Stimulated activated CD4-positive, alpha-beta T cell treated with anti-CD3 and anti-CD28 coated beads, TNF-alpha, amount 100 ng/mL, for 24 hours (primary cell): ENCODE measurements at regions not wholly inside any gene's neighbourhood (a gene's known extent, or its start where the extent isn't known, plus 50 kb on each side); places are given as distances from the start of the nearest gene placed in this dataset.
"Not testable (repeated sequence)": the region's sequence is repeated elsewhere in the genome, so short reads cannot be mapped to it uniquely, and the experiment has no call there.

Source experiments
- DNase-seq, 3 experiments: peaks; one replicate each; pipeline ENCODE4 v3.0.0-alpha.2; 2020; ENCODE audit warnings: low read depth in 3 of 3

DNA sequence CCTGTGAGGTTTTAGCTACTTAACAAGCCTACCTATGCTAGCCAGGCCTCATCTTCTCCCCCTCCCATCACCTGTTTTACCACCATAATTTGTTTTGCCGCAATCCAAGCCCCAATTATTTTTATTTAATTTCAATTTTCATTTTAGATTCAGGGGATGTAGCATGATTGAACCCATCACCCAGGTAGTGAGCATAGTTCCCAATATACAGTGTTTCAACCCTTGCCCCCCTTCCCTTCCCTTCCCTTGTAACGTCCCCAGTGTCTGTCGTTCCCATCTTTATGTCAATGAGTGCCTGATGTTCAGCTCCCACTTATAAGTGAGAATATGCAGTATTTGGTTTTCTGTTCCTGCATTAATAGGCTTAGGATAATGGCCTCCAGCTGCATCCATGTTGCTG, 885.0 kb downstream of the UQCRFS1 start:
- DNase-seq = no peak

DNA sequence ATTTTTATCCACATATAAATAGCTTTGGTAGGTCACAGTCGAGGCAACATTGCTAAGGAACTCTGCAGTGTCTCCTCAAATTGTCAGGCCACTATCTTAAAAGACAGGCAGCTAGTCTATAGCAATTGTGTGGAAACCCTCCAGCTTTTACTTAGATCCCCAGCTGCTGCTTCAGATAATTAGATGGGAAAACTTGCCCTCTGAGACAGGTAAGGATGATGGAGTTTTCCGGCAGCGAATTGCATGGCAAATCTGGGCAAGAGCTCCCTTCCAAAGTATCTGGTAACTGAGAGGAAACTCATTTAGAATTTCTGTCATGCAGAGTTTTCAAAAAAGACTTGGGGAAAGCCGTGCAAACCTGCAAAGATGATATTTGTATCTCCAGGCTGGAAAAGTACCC, 886.2 kb downstream of the UQCRFS1 start:
- no peak for DNase-seq

DNA sequence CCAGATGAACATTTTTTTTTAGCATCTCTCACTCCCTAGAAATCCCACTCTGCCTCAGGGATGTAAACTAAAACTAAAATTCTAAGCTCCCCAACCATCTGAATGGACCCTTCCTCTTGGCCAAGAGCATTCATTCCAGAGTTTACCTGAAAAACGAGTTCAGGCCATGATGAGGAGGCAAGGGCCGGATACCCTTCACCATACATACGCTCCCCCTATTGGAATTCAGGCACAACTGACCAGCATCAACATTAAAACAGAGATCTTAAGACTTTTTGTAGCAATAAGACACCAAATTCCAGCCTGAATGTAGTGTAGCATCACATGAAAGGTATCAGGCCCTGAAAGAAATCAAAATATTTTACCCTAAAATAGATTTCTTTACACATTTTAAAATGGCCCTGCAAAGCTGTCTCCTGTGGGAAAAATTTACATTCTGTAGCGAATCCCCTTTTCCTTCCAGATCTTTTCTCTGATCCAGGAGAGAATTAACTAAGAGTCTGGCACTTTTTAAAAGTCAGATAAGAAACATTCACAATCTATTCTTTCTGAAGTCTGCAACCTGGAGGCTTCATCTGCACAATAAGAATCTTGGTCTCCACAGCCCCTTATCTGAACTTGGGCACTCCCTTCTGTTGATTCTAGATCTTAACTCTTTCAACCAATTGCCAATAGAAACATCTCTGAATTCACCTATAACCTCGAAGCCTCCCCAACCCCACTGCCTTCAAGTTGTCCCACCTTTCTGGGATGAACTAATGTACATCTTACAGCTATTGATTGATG, 888.5 kb downstream of the UQCRFS1 start:
- DNase-seq = no peak

DNA sequence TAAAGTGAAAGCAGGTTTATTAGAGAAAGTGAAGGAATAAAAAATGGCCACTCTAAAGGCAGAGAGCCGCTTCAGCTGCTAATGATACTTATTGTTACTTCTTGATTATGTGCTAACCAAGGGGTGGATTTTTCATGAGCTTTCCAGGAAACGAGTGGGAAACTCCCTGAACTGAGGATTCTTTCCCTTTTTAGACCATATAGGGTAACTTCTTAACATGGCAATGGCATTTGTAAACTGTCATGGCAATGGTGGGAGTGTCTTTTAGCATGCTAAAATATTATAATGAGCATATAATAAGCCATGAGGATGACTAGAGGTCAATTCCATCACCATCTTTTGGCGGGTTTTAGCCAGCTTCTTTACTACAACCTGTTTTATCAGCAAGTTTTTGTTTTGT, 890.0 kb downstream of the UQCRFS1 start:
- DNase-seq = no peak

DNA sequence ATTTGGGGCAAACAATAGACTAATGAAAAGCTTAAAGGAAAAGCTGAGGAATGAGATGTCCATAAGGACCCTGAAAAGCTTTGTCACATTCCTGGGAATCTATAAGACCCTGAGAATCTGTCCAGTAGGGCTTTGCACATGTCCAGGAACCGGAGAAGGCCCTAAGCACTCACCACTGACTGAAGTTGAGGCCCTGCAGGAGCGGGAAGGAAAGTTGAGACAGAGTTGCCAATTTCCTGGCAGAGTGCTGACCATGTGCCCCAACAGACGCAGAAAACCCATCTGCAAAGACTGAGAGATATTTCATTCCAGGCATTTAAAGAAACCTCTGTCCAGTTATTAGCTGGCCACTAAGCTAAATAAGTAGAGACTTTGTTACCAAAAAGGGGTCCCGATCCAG, 890.5 kb downstream of the UQCRFS1 start:
- no peak for DNase-seq

DNA sequence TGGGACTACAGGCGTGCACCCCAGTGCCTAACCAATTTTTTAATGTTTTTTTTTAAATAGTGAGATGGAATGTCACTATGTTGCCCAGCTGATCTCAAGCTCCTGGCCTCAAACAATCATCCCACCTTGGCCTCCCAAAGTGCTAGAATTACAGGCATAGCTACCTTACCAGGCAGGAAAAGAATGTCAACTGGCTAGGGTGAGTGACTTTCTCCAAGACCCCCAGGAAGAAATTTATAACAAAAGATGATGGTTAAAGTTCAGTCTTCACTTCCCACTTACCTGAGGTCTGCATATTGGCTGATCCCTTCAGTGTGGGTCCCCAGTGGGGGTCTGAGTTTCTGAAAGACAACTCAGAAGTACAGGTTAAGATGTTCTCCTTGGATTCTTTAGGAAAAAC, 893.0 kb downstream of the UQCRFS1 start:
- no peak for DNase-seq

DNA sequence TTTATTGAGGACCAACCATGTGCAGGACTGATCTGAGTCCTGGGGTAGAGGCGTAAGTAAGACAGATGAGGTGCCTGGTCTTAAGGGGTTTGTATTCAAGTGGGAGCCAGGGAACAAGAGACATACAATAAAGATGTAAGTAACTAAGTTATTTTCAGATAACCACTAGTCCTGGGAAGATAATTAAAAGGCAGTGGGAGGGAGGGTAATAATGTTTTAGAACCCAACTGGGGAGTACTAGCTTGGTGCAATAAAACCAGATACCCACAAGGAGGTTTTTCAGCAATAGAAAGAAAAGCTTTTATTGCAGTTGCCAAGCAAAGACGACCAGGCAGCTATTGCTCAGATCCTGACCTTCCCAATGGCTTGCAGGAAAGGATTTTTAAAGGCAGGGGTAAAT, 893.7 kb downstream of the UQCRFS1 start:
- no peak for DNase-seq

DNA sequence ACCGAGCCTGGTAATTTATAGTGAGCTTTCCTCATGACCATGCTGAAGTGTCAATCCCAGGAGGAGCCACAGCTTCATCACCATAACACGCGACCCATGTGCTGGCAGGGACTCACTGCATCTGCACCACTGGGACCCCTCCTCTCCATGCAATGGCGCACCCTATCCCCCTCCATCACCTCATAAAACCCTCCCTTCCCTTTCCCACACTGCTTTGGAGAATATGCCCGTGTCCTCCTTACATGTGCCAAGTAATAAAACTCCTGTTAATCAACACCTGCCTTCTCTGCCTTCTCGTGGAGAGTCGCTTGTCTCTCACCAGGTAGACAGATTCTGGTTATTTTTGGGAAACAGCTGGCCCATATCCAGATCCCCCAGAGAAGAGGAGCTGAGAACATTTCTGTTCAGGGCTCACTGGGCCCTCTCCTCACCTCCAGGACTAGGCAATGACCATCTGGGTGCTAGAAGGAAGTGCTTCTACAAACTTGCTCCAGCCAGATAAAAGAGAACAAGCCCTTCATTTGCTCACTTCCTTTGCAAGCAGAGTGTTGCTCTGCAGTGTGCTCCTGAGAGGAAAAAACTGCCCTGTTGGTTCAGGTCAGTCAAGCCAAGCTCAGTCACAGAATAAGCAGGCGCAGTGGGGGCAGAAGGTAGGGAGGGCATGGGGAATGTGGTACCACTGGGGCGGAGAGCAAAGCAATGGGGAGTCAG, 894.3 kb downstream of the UQCRFS1 start:
- no peak for DNase-seq

DNA sequence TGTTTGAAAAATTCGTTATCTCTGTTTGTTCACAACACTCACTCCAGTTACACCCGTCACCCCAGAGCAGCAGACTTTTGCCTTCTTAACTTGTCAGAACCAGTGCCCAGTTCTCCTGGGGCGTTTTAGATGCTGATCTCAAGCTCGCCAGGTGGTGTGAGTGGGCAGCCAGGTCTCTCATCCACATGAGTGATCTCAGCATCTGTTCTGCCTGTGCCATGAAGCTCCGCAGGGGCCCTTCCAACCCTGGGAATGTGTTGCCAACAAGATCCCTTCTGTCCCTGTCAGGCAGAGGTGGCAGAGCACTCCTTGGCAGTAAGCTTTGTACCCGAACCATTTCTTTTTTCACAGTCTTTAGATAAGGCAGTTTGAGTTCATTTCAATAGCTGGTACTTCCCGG, 896.5 kb downstream of the UQCRFS1 start:
- no peak for DNase-seq

DNA sequence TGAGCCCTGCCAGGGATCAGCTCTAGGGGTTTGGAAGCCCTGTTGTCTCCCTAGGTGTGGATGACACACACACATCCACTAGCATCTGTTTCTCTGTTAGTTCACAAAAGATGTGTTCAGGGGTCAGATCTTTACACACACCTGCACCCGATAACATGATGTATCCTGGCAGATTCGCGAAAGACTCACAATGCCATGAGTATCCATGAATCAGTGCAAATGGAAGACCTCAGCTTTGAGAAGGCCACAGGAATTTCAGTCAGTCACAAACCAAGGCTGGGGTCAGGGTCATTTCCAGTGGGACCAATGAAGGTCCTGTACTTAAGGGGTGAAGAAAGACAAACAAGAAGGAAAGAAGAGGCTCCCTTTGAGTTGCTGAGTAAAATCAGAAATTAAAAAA, 898.2 kb downstream of the UQCRFS1 start:
- DNase-seq = no peak

DNA sequence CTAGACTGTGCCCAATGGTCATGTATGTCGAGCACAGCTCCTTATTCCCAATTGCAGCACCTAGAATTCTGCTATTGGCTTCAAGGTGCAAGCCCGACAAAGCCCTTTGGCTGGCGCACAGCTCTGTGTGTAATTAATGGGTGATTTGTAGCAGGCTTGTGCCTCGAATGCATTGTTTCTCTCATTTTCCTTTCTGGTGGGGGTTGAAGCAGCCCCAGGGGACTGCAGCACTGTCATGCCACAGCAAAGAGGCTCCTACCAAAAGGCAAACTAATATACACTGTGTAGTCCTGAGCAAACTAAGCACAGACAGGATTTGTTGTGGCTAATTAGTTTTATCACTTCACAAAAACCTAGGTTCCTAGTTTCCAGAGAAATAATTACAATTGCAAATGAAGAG, 898.7 kb downstream of the UQCRFS1 start:
- DNase-seq = no peak

DNA sequence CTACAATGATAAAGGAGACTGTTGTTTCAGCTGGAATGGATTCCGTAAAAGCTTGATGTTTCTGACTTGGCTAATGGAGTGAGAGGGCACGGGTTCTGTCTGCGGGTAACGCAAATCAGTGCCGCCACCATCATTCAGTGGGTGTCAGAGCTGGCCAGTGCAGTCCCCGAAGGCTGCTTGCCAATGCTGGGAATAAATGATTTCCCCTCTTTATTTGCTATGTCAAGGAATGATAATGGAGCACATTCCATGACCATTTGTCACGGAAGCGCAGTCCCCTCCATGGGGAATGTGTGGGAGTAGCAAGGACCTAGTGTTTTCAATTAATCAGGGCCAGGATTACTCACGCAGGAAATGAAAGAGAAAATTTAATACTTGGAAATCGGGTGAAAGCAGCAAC, 899.3 kb downstream of the UQCRFS1 start:
- DNase-seq = no peak

DNA sequence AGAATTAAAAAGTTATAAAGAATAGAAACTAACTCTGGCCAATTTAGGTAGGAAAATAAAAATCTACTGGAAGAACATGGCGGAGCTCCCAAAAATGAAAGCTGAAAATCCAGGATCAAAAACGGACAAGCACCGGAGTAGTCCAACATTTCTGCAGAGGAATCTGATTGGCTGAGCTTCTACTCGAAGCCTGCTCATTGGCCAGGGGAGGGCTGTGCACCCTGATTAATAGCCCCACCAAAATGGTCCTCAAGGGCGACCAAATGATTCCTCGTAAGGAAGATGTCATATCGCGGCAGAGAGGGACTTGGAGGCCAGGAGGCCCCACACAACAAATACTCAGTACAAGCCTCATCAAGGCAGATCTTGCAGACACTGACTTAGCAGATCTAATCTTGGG, 900.7 kb downstream of the UQCRFS1 start:
- DNase-seq = no peak

DNA sequence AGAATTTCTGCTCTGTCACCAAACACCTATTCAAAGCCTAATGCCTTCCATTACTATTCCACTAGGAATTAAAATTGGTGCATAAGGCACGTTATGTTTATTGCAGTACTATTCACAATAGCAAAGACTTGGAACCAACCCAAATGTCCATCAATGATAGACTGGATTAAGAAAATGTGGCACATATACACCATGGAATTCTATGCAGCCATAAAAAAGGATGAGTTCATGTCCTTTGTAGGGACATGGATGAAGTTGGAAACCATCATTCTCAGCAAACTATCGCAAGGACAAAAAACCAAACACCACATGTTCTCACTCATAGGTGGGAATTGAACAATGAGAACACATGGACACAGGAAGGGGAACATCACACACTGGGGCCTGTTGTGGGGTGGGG, 902.1 kb downstream of the UQCRFS1 start:
- not testable (repeated sequence) for DNase-seq

DNA sequence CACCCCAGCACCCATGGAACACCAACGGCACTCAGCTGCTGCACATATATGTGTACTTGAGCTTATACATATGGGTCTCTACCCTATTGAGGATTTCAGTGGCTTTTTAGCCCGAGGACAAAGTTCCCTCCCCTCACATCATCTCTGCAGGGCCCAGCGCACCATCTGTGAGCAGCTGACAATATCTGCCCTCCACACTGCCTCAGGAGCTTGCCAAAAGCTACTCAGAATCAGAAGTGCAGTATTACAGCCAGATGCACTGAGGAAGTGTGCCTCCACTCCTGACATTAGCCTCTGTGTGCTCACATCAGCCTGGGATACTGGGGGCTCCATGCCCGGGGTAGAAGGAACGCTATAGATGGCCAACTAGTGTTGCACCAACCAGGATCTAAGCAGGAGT, 903.9 kb downstream of the UQCRFS1 start:
- no peak for DNase-seq

DNA sequence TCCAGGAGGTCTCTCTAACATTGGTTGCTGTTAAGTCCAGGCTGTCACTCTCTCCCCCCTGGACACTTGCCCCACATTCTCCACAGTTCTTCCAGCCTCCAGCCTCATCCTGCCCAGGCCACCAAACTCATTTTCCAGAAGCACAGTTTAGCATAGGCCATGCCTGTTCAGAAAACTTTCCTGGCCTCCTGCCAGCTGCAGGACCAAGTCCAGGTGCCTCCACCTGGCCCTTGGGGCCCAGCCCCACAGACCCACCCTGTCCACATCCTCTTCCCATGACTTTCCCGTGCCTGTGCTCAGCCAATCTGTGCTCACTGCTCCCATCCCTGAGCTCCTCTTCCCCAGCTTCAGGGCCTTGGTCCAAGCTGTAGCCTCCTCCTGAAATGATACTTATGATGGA, 905.0 kb downstream of the UQCRFS1 start:
- no peak for DNase-seq

DNA sequence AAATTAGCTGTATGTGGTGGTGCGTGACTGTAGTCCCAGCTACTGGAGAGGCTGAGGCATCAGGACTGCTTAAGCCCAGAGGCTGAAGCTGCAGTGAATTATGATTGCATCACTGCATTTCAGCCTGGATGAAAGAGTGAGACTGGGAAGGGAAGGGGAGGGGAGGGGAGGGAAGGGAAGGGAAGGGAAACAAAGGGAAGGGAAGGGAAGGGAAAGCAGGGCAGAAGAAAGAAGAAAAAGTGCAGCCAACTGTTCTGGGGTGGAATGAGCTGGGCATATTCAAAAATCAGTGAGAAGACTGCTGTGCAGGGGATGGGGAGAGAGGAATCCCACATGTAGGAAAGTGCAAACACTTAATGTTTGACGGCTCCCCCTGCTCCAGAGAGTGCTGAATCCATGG, 905.5 kb downstream of the UQCRFS1 start:
- no peak for DNase-seq

DNA sequence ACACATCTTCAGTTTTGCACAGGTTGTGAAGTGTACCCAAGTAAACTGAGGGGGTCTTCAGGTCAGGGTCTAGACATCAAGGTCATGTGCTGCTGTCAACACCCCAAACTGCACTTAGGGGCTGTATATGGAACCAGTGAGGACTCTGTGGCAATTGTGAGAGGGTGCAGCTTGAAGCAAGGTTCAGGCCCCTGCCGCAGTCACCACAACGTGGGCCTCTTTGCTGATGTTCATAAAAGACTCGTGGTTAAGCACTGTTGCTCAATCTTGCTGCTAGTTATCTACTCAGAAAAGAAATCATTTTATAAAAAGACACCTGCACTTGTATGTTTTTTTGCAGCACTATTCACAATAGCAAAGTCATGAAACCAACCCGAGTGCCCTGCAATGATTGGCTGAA, 907.4 kb downstream of the UQCRFS1 start:
- no peak for DNase-seq

DNA sequence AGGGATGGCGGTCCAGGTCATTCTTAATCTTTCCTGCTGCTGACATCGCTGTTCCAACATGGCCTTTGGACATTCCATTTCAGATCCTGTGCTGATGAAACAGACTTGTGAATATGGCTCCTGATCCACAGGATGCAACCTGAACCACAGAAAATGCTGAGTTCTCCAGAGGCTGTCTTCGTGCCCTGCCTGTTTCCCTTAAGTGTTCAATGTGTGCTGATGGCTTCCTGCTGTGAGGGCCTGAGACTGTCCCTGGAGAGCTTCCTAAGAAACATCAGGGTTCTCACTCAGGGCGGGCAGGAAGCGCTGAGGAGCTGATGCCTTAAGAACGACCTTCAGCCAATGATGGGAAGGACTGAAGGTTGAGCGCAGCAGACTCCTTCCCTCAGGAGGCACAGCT, 909.4 kb downstream of the UQCRFS1 start:
- DNase-seq = no peak

DNA sequence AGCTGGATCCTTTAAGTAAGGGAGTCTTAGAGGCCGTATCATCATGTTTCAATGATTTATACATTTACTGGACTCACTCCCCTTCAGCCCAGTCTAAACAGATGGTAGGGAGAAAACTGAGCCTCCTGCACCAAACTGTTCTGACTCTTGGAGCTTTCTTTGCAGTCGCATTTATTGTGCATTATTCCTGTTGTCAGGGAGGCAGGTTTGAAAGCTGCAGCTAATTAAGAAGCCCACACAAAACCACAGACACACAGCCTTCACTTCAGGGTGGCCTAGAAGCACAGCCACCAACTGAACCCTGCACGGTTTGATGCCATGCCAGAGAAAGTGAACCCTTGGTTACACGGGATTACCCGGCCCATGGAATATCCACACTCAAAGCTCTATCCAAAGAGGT, 911.0 kb downstream of the UQCRFS1 start:
- DNase-seq = no peak

DNA sequence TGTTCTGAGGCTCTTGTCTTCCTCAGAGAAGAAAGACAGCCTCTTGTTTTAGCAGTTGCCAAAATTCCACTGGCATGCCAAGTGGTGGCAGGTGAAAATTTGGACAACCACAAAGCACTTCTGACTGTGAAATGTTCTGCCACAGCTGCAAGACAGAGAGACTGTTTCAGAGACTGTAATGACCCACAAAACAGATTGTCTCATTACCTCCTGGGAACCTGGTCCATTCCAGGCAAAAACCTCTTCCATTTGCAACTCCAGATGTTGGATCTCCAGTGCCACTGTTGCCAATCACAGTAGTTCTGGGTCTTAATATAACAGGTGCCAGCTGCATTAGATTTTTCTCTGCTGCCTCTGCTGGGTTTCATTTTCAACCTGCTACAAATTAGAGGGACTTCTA, 911.5 kb downstream of the UQCRFS1 start:
- DNase-seq = no peak

DNA sequence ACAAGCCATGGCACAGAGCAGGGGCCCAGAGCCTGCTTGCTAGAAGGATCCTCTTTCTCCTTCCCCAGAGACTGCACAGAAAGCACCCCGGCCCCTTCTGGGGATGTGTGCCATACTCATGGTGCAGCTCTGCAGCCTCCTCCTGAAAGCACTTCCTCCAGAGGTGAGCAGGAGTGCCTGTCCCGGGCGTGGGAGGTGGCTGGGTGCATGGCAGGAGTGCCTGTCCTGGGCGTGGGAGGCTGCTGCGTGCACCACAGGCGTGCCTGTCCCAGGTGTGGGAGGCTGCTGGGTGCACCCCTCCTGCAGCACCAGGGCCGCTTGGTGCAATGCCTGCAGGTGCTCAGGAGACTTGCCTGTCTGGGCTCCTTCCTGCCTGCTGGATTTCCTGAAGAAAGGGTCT, 913.3 kb downstream of the UQCRFS1 start:
- no peak for DNase-seq

DNA sequence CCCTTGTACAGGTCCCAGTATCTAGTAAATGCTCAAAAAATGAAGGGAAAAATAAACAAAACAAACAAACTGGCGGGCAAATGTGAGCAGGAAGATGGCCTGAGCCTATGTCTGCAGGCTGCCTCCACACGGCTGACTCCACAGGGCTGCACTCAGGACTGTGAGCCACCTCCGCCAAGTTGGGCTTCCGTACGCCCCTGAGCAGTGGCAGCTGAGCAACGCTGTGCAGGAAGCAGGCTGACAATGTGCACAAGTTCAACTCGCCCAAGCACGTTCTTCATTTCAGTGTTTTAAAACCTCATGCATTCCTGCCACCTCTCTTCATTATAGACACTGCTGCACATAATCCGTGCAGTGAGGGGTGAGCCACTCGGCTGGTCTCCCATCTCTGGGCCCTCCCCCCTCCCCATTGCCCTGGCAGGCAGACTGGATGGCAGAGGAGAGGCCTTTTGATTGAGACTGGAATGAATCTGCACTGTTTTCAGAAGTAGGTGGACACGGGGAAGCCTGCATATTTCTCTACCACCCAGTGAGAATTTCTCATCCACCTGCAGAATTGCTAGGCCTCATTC, 915.3 kb downstream of the UQCRFS1 start:
- no peak for DNase-seq
